CD14-positive monocyte (primary cell): ENCODE measurements at regions not wholly inside any gene's neighbourhood (a gene's known extent, or its start where the extent isn't known, plus 50 kb on each side); places are given as distances from the start of the nearest gene placed in this dataset.

ENCODE experiments used
- DNase-seq, 3 donors: peaks; one replicate each; pipeline ENCODE4 v3.0.0-alpha.2; 2011 to 2022
- H2AFZ ChIP-seq: 2 replicates; pipeline ENCODE4 v1.6.0; 2012; ENCODE audit warnings: mild to moderate bottlenecking, low read depth, low read length, inconsistent platforms; ENCODE audit not compliant: insufficient read depth, poor library complexity, severe bottlenecking
- H3K27ac ChIP-seq, 2 donors: 1 replicate in 1 of 2; 2 replicates in 1 of 2; pipeline ENCODE4 v1.5.1; 2012 to 2013; ENCODE audit warnings: low read length in 2 of 2, control low read depth in 1 of 2, inconsistent platforms in 1 of 2, low read depth in 1 of 2, mild to moderate bottlenecking in 1 of 2
- H3K27me3 ChIP-seq, 2 donors: one replicate each; pipeline versions ENCODE4 v1.6.0 to v1.6.1; 2011 to 2013; ENCODE audit warnings: low read length in 2 of 2; ENCODE audit not compliant: control insufficient read depth in 2 of 2, insufficient read depth in 2 of 2
- H3K36me3 ChIP-seq, 2 donors: replicated peaks in 1 of 2; 1 replicate in 1 of 2; 2 replicates in 1 of 2; pipeline versions ENCODE4 v1.5.1 to v1.6.1; 2012 to 2013; ENCODE audit warnings: low read length in 2 of 2, control low read depth in 1 of 2, inconsistent platforms in 1 of 2, mild to moderate bottlenecking in 1 of 2; ENCODE audit not compliant: insufficient read depth in 2 of 2, control insufficient read depth in 1 of 2
- H3K4me1 ChIP-seq, 2 donors: 1 replicate in 1 of 2; 2 replicates in 1 of 2; pipeline versions ENCODE4 v1.5.1 to v1.6.1; 2012 to 2013; ENCODE audit warnings: low read length in 2 of 2, control low read depth in 1 of 2, inconsistent platforms in 1 of 2, mild to moderate bottlenecking in 1 of 2, moderate library complexity in 1 of 2; ENCODE audit not compliant: insufficient read depth in 2 of 2, control insufficient read depth in 1 of 2
- H3K4me2 ChIP-seq: replicated peaks from 2 replicates; pipeline ENCODE3; 2012; ENCODE audit warnings: low read length, moderate library complexity, mild to moderate bottlenecking; ENCODE audit not compliant: poor library complexity, severe bottlenecking; ENCODE audit errors: extremely low read depth
- H3K4me3 ChIP-seq, 3 experiments: fragments of 200-600 bp in 1 of 3; sonication (generic) in 1 of 3; replicated peaks in 1 of 3; 1 replicate in 2 of 3; 2 replicates in 1 of 3; pipeline ENCODE4 v1.5.1; 2011 to 2013; ENCODE audit warnings: low read length in 3 of 3, mild to moderate bottlenecking in 3 of 3, control low read depth in 2 of 3, low read depth in 2 of 3, inconsistent platforms in 1 of 3, moderate library complexity in 1 of 3
- H3K79me2 ChIP-seq: 2 replicates; pipeline ENCODE4 v1.6.0; 2012; ENCODE audit warnings: mild to moderate bottlenecking, control low read depth, inconsistent platforms, low read length, moderate library complexity; ENCODE audit not compliant: insufficient read depth
- H3K9ac ChIP-seq: 2 replicates; pipeline ENCODE4 v1.6.0; 2017; ENCODE audit warnings: low read length, mild to moderate bottlenecking; ENCODE audit not compliant: insufficient read depth, poor library complexity, severe bottlenecking
- H3K9me3 ChIP-seq, 2 donors: replicated peaks in 1 of 2; 1 replicate in 1 of 2; 2 replicates in 1 of 2; pipeline versions ENCODE4 v1.5.1 to v1.6.1; 2012 to 2013; ENCODE audit warnings: low read length in 2 of 2, control low read depth in 1 of 2; ENCODE audit not compliant: control insufficient read depth in 1 of 2, insufficient read depth in 1 of 2
- H4K20me1 ChIP-seq: 2 replicates; pipeline ENCODE4 v1.6.0; 2012; ENCODE audit warnings: mild to moderate bottlenecking, low read length, control low read depth, moderate library complexity; ENCODE audit not compliant: insufficient read depth
- H3K27ac Mint-ChIP-seq, 7 donors: one replicate each; pipeline ENCODE4 v1.8.0; 2020; ENCODE audit warnings: mild to moderate bottlenecking in 7 of 7, mixed read lengths in 7 of 7, moderate library complexity in 6 of 7, inconsistent platforms in 2 of 7
- H3K27me3 Mint-ChIP-seq, 3 donors: one replicate each; pipeline ENCODE4 v1.8.0; 2021 to 2022; ENCODE audit warnings: low read depth in 3 of 3, mild to moderate bottlenecking in 3 of 3, mixed read lengths in 3 of 3, moderate library complexity in 3 of 3, inconsistent platforms in 1 of 3
- H3K36me3 Mint-ChIP-seq, 2 donors: one replicate each; pipeline ENCODE4 v1.8.0; 2020; ENCODE audit warnings: mixed read lengths in 2 of 2, inconsistent platforms in 1 of 2, mild to moderate bottlenecking in 1 of 2
- H3K4me1 Mint-ChIP-seq: one replicate; pipeline ENCODE4 v1.8.0; 2020; ENCODE audit warnings: mild to moderate bottlenecking, mixed read lengths
- H3K4me3 Mint-ChIP-seq, 2 donors: one replicate each; pipeline ENCODE4 v1.8.0; 2020; ENCODE audit warnings: mild to moderate bottlenecking in 2 of 2, mixed read lengths in 2 of 2, moderate library complexity in 1 of 2
- H3K9me3 Mint-ChIP-seq, 7 donors: one replicate each; pipeline ENCODE4 v1.8.0; 2020 to 2022; ENCODE audit warnings: mixed read lengths in 7 of 7, mild to moderate bottlenecking in 6 of 7, moderate library complexity in 6 of 7, inconsistent platforms in 2 of 7
- CTCF ChIP-seq: fragments of 200-600 bp; IDR thresholded peaks from one replicate; pipeline ENCODE4 v1.8.0; 2022; ENCODE audit warnings: antibody characterized with exemption, mild to moderate bottlenecking
- WGBS: methylation state at CpG from one replicate; pipeline ENCODE4 v1.1.5; 2013; ENCODE audit warnings: missing lambda C conversion rate; ENCODE audit not compliant: insufficient coverage; 5-methylcytosine and 5-hydroxymethylcytosine counted together
- intact Hi-C, 2 donors: fragments of 100-400 bp; cut with micrococcal nuclease; formaldehyde crosslinking; loops; one replicate each; pipeline versions ENCODE4 v1.15.0 to v1.15.1; 2023

- H3K4me1 ChIP-seq, result no peaks in the 10 kb centered on the region
- no peak overlapping the region for H3K4me3 ChIP-seq
- no peak overlapping the region for H2AFZ ChIP-seq
- no peak for TF ChIP-seq CTCF
- Mint-ChIP-seq H3K4me3 (no peak overlapping the region), H3K9me3 (peaks cover 0 to 5% (median 3%) of the 10 kb centered on the region in 7 donors), H3K4me1 (no peaks in the 10 kb centered on the region), H3K27ac (no peak overlapping the region), H3K36me3 (no peaks in the 10 kb centered on the region), H3K27me3 (peaks cover 0 to 9% (median 4%) of the 10 kb centered on the region in 3 donors)
- DNase-seq, result no peak
- WGBS, result 90% methylated on average over 19 of the region's 23 CpGs
- peaks cover 0 to 9% of the 10 kb centered on the region in 2 donors for H3K9me3 ChIP-seq
- H3K79me2 ChIP-seq, result no peaks in the 10 kb centered on the region
- no peaks in the 10 kb centered on the region for H3K27me3 ChIP-seq
- no peaks in the 10 kb centered on the region for H3K36me3 ChIP-seq
- no peak overlapping the region for H3K9ac ChIP-seq
- intact Hi-C loops, result no loop called here
- no peaks in the 10 kb centered on the region for H4K20me1 ChIP-seq
- H3K27ac ChIP-seq, result no peak overlapping the region
- H3K4me2 ChIP-seq, result no peak overlapping the region
These were observed 86.8 kb upstream of the AFDN start for GRCh38 chr6:167739721-167740475.

GRCh38 chr6:167742719-167743303 is 83.9 kb upstream of the AFDN start:
- no peak for DNase-seq
- H3K4me3 ChIP-seq, result no peak overlapping the region
- H3K9me3 Mint-ChIP-seq, result peaks cover 0 to 8% (median 3%) of the 10 kb centered on the region in 7 donors

More at GRCh38 chr6:167742719-167743303, 83.9 kb upstream of the AFDN start:
- Histone ChIP-seq H3K27me3 (no peaks in the 10 kb centered on the region), H4K20me1 (no peaks in the 10 kb centered on the region), H3K9me3 (peaks cover 0 to 9% of the 10 kb centered on the region in 2 donors), H3K9ac (no peak overlapping the region), H3K79me2 (no peaks in the 10 kb centered on the region), H3K4me1 (no peaks in the 10 kb centered on the region), H3K4me2 (no peak overlapping the region), H3K27ac (no peak overlapping the region), H2AFZ (no peak overlapping the region), H3K36me3 (no peaks in the 10 kb centered on the region)
- intact Hi-C loops, result no loop called here
- Mint-ChIP-seq H3K4me1 (no peaks in the 10 kb centered on the region), H3K36me3 (no peaks in the 10 kb centered on the region), H3K27me3 (peaks cover 0 to 10% (median 6%) of the 10 kb centered on the region in 3 donors), H3K4me3 (no peak overlapping the region), H3K27ac (no peak overlapping the region)
- TF ChIP-seq CTCF, result no peak
